Mucosa of descending colon (tissue), 3 donors: ENCODE measurements at regions not wholly inside any gene's neighbourhood (a gene's known extent, or its start where the extent isn't known, plus 50 kb on each side); places are given as distances from the start of the nearest gene placed in this dataset.

Source experiments
- ATAC-seq: fragments of 200-7000 bp; cut with Tn5 transposase; one replicate; pipeline ENCODE4 v1.9.1; 2020; ENCODE audit warnings: mild to moderate bottlenecking, moderate library complexity
- DNase-seq, 3 donors: peaks; one replicate each; pipeline ENCODE4 v3.0.0-alpha.2; 2020
- H3K36me3 ChIP-seq: fragments of 200-600 bp; one replicate; pipeline ENCODE4 v1.8.0; 2021; ENCODE audit warnings: low read depth, mild to moderate bottlenecking
- H3K4me1 ChIP-seq: fragments of 200-600 bp; one replicate; pipeline ENCODE4 v1.8.0; 2021; ENCODE audit warnings: low read depth, mild to moderate bottlenecking
- H3K4me3 ChIP-seq: fragments of 200-600 bp; one replicate; pipeline ENCODE4 v1.8.0; 2021; ENCODE audit warnings: mild to moderate bottlenecking
- H3K9me3 ChIP-seq: fragments of 200-600 bp; one replicate; pipeline ENCODE4 v1.8.0; 2021; ENCODE audit warnings: mild to moderate bottlenecking
- CTCF ChIP-seq: fragments of 200-600 bp; IDR thresholded peaks from one replicate; pipeline ENCODE4 v1.8.0; 2022; ENCODE audit warnings: antibody characterized with exemption, mild to moderate bottlenecking
- intact Hi-C, 2 donors: fragments of 100-400 bp; cut with DNase I in 1 of 2; cut with micrococcal nuclease in 1 of 2; formaldehyde crosslinking; loops; one replicate each; pipeline versions ENCODE4 v1.11.0 to v1.11.1; 2022; cut with DNase I, micrococcal nuclease
- donor health status: DM: no; HTN: no; CAD: no; lungs with moderate emphysema.
- donor health status: DM: no; HTN: no; CAD: no.
- donor health status: DM: no; HTN: yes; CAD: no.

- no peak for TF ChIP-seq CTCF
- ATAC-seq = no peak
- intact Hi-C loops = no loop called here
These were observed 493.8 kb upstream of the NECTIN3 start for GRCh38 chr3:110577854-110578253.

GRCh38 chr3:110579840-110580550 lies 491.6 kb upstream of the NECTIN3 start:
- DNase-seq (no peak), ATAC-seq (no peak)
- Histone ChIP-seq H3K9me3 (no peaks in the 10 kb centered on the region), H3K36me3 (no peaks in the 10 kb centered on the region), H3K4me3 (no peak overlapping the region), H3K4me1 (no peaks in the 10 kb centered on the region)
- intact Hi-C loops = no loop called here
- TF ChIP-seq CTCF = no peak

More at GRCh38 chr3:110577854-110578253, 493.8 kb upstream of the NECTIN3 start:
- H3K36me3 ChIP-seq = no peaks in the 10 kb centered on the region
- H3K4me1 ChIP-seq = no peaks in the 10 kb centered on the region
- H3K9me3 ChIP-seq = no peaks in the 10 kb centered on the region
- DNase-seq = no peak
- H3K4me3 ChIP-seq = no peak overlapping the region

GRCh38 chr3:110583373-110583935 lies 488.2 kb upstream of the NECTIN3 start:
- Histone ChIP-seq H3K4me3 (no peak overlapping the region), H3K4me1 (no peaks in the 10 kb centered on the region), H3K36me3 (no peaks in the 10 kb centered on the region), H3K9me3 (no peaks in the 10 kb centered on the region)
- intact Hi-C loops = no loop called here
- no peak for ATAC-seq
- no peak for TF ChIP-seq CTCF
- DNase-seq = no peak

DNA sequence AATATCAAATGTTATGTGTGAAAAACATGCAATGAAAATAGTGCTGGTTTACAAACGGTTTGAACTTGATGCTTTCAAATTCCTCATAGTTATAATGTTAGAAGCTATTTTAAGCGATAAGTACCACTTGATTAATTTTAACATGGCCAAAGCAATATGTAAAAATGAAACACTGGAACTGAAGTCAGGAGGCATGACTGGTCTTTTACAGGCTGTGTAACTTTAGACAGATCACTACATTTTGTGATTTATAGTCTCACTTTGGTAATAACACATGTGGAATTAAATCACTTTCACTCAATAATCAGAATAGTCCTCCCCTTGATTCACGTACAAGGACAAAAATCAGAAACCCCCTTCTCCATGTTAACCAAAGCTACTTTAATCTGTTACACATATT lies 482.7 kb upstream of the NECTIN3 start:
- ATAC-seq = no peak
- H3K36me3 ChIP-seq = no peaks in the 10 kb centered on the region
- no peak for TF ChIP-seq CTCF
- H3K4me3 ChIP-seq = no peak overlapping the region
- H3K4me1 ChIP-seq = no peaks in the 10 kb centered on the region
- H3K9me3 ChIP-seq = no peaks in the 10 kb centered on the region
- intact Hi-C loops = no loop called here
- DNase-seq = no peak

DNA sequence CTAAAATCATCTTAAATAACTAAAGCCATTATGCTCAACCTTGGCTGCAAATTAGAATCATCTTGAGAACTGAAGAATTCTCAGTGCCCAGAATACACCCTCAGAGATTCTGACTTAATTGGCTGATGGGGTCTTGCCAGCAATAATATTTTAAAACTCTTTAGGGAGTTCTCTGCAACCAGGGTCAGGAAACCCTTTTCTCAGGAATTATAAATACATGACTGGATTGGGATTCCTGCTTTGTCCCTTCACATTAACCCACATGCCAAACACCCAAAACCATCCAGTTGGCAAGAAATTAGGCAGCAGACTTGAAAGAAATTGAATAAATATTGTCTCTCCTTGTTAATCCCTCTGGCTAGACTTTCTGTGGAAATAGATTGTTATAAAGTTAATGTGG lies 482.3 kb upstream of the NECTIN3 start:
- Histone ChIP-seq H3K9me3 (no peaks in the 10 kb centered on the region), H3K4me1 (no peaks in the 10 kb centered on the region), H3K36me3 (no peaks in the 10 kb centered on the region), H3K4me3 (no peak overlapping the region)
- no peak for DNase-seq
- intact Hi-C loops = no loop called here
- TF ChIP-seq CTCF = no peak
- ATAC-seq = no peak
